Duodenal mucosa (tissue), 2 donors: ENCODE measurements at regions not wholly inside any gene's neighbourhood (a gene's known extent, or its start where the extent isn't known, plus 50 kb on each side); places are given as distances from the start of the nearest gene placed in this dataset.

Experiments used
- H3K27ac ChIP-seq: one replicate; pipeline ENCODE4 v1.7.0; 2013; ENCODE audit warnings: low read depth, low read length
- H3K27me3 ChIP-seq, 2 donors: one replicate each; pipeline ENCODE4 v1.7.0; 2013; ENCODE audit warnings: low read length in 2 of 2, control low read depth in 1 of 2; ENCODE audit not compliant: insufficient read depth in 2 of 2, control insufficient read depth in 1 of 2
- H3K36me3 ChIP-seq, 2 donors: one replicate each; pipeline ENCODE4 v1.7.0; 2013; ENCODE audit warnings: low read length in 2 of 2, control low read depth in 1 of 2; ENCODE audit not compliant: insufficient read depth in 2 of 2, control insufficient read depth in 1 of 2
- H3K4me1 ChIP-seq, 2 donors: one replicate each; pipeline ENCODE4 v1.7.0; 2013; ENCODE audit warnings: low read length in 2 of 2, control low read depth in 1 of 2; ENCODE audit not compliant: insufficient read depth in 2 of 2, control insufficient read depth in 1 of 2
- H3K4me3 ChIP-seq, 2 donors: one replicate each; pipeline ENCODE4 v1.7.0; 2013; ENCODE audit warnings: low read length in 2 of 2, low read depth in 1 of 2
- H3K9ac ChIP-seq, 2 donors: one replicate each; pipeline ENCODE4 v1.7.0; 2013; ENCODE audit warnings: low read length in 2 of 2, low read depth in 1 of 2
- H3K9me3 ChIP-seq, 2 donors: one replicate each; pipeline ENCODE4 v1.7.0; 2013; ENCODE audit warnings: low read length in 2 of 2, control low read depth in 1 of 2; ENCODE audit not compliant: control insufficient read depth in 1 of 2

DNA sequence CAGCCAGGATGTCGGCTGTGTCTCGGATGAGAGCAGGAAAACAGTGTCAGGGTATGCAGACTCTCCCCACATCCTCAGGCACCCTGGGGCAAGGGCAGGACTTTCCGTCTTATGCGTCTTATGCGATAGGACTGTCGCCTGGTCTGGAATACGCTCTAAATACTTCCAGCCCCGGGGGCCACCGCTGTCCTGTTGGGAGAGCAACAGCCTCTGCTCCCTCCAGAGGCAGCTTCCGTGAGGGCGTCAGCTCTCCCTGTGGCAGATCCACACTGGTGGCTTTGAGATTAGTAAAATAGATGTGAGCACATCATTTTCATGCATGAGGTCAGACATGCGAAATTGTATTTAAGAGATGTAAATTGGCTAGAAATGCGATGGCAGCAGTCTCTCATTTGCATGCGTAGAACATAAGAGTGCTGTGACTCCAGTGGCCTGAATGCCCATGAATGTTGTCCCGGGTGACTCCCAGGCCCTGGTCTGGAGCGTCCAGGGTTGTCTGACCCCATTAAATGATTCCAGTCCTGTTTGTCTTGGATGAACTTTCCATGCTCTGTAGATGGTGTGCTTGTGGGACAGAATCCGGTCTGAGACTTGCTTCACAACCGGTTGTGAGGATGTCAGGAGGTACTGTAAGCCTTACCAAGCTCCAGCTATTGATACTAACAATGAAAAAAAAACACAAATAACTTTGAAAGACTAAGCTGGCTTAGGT, 228.2 kb downstream of the SYK start:
- H3K27me3 ChIP-seq, result no peaks in the 10 kb centered on the region
- H3K4me3 ChIP-seq, result no peak overlapping the region
- no peak overlapping the region for H3K9ac ChIP-seq
- H3K9me3 ChIP-seq, result no peaks in the 10 kb centered on the region
- no peak overlapping the region for H3K27ac ChIP-seq
- H3K4me1 ChIP-seq, result no peaks in the 10 kb centered on the region
- no peaks in the 10 kb centered on the region for H3K36me3 ChIP-seq

DNA sequence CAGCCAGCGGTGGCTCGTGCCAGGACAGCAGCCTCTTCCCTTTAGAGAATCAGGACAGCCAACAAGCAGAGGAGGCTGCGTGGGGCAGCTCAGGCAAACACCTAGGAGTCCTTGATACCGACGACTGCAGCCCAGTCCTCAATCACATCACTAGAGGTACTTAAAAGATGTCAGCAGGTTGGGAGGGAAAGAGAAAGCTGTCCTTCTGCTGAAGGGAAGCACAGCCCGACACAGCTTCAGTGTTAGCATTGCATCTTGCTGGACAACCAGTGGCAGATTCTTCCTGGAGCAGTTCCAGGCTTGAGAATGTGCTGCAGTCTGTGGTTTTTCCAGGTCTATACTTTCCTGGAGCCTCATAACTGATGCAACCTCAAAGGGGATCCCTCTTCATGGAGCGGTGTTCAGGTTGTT, 230.5 kb downstream of the SYK start:
- Histone ChIP-seq H3K36me3 (no peaks in the 10 kb centered on the region), H3K9ac (no peak overlapping the region)

GRCh38 chr9:91033270-91033669, 231.7 kb downstream of the SYK start:
- Histone ChIP-seq H3K4me3 (no peak overlapping the region), H3K27ac (no peak overlapping the region), H3K9ac (no peak overlapping the region), H3K27me3 (no peaks in the 10 kb centered on the region), H3K9me3 (no peaks in the 10 kb centered on the region), H3K36me3 (no peaks in the 10 kb centered on the region), H3K4me1 (peaks cover 15 to 22% of the 10 kb centered on the region in 2 donors)

More for the DNA sequence above, 230.5 kb downstream of the SYK start:
- Histone ChIP-seq H3K4me3 (no peak overlapping the region), H3K27ac (no peak overlapping the region), H3K9me3 (no peaks in the 10 kb centered on the region), H3K4me1 (peaks cover 4 to 10% of the 10 kb centered on the region in 2 donors), H3K27me3 (no peaks in the 10 kb centered on the region)

- Histone ChIP-seq H3K4me3 (no peak overlapping the region), H3K27me3 (no peaks in the 10 kb centered on the region), H3K9me3 (no peaks in the 10 kb centered on the region), H3K9ac (no peak overlapping the region), H3K27ac (no peak overlapping the region), H3K36me3 (no peaks in the 10 kb centered on the region), H3K4me1 (peaks cover 21 to 27% of the 10 kb centered on the region in 2 donors)
These were observed 232.2 kb downstream of the SYK start for GRCh38 chr9:91033797-91034196.

DNA sequence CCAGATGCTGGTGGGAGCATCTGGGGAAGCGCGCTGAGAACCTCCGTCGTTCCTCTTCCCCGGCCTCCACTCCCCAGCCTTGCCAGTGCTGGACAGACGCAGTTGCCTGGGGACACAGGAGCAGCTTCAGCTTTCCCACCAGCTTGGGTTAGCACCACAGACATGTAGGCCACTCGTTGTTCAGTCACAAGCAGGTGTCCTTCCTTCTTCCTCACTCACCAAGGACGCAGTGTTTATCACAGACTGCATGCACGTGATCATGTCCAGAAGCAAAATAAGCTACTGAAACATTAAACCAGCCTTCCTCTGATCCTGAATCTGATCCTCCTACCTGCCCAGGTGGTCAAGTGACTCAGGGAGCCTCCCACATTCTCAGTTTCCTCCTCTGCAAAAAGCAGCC, 232.9 kb downstream of the SYK start:
- Histone ChIP-seq H3K4me1 (peaks cover 26 to 29% of the 10 kb centered on the region in 2 donors), H3K36me3 (no peaks in the 10 kb centered on the region), H3K4me3 (no peak overlapping the region), H3K9ac (no peak overlapping the region), H3K9me3 (no peaks in the 10 kb centered on the region), H3K27ac (no peak overlapping the region), H3K27me3 (no peaks in the 10 kb centered on the region)

DNA sequence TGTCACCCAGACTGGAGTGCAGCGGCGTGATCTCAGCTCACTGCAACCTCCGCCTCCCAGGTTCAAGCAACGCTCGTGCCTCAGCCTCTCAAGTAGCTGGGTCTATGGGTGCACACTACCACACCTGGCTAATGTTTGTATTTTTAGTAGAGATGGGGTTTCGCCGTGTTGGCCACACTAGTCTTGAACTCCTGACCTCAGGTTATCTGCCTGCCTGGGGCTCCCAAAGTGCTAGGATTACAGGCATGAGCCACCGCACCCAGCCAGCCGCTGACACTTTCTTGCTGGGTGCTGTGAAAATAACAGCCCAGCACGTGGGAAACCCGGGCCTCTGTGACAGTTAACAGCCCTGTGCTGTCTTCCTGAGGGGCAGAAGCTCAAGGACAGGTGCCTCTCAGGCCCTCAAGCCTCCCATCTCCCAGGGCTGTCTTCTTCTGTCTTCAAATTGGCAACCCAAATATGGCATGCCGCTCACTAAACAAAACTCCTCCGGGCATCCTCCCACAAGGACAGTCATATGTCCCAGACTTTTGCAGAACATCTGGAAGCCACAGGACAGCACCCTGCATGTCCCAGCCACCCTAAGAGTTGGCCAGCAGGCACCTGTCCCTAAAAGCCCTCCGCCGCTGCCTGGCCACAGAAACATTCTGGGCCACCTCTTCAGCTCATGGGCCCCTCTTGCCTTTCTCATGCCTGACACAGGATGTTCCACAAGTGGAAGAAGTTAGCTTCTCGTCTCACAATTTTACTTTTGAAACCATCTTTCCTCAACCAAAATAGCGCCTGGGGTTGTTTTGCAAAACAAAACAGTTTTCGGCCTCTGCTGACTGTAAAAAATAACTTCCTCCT, 233.6 kb downstream of the SYK start:
- Histone ChIP-seq H3K4me1 (peaks cover 26 to 29% of the 10 kb centered on the region in 2 donors), H3K27ac (no peak overlapping the region), H3K9me3 (no peaks in the 10 kb centered on the region)

DNA sequence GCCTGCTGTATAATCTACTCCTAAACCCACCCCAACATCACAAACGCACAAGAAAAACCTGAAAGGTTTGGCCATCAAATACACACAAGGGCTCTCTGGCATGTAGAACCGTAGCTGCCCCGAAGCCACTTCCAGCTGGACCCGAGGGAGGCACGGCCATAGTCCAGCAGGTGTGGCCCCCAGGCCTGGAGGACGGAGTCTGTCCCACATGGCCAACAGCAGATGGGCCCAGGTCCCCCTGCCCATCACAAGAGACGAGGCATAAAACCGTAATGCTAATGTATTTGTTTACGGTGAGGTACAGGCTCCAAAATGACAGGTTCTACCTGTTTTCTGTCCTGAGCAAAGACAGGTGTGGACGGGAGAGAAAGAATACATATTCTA, 234.2 kb downstream of the SYK start:
- Histone ChIP-seq H3K4me3 (no peak overlapping the region), H3K9ac (no peak overlapping the region), H3K27me3 (no peaks in the 10 kb centered on the region), H3K4me1 (peaks cover 26 to 29% of the 10 kb centered on the region in 2 donors), H3K9me3 (no peaks in the 10 kb centered on the region), H3K27ac (no peak overlapping the region), H3K36me3 (no peaks in the 10 kb centered on the region)

More for the DNA sequence above, 233.6 kb downstream of the SYK start:
- Histone ChIP-seq H3K36me3 (no peaks in the 10 kb centered on the region), H3K4me3 (no peak overlapping the region), H3K9ac (no peak overlapping the region), H3K27me3 (no peaks in the 10 kb centered on the region)

DNA sequence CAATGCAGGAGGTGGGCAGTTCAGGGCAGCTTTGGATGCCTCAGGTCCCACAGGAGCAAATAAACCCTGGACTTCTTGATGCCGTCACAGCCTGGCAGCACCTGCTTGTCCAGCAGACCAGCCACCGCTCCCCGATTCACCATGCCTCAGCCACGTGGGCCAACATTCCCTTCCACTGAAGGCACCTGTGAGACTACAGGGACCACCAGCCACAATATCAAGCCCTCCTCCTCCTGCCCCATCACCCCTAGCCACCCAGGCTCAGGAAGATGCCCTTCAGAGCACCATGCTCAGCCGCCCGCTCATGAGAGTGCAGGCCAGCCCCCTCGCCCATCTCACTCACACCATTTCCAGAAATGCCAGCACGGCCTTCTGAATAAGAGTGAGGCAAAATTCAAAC, 234.7 kb downstream of the SYK start:
- H3K9ac ChIP-seq, result no peak overlapping the region
- H3K4me1 ChIP-seq, result peaks cover 26 to 29% of the 10 kb centered on the region in 2 donors
- no peaks in the 10 kb centered on the region for H3K27me3 ChIP-seq
- H3K9me3 ChIP-seq, result no peaks in the 10 kb centered on the region
- H3K27ac ChIP-seq, result no peak overlapping the region
- H3K36me3 ChIP-seq, result no peaks in the 10 kb centered on the region
- H3K4me3 ChIP-seq, result no peak overlapping the region

- Histone ChIP-seq H3K4me1 (peaks cover 29% of the 10 kb centered on the region in 2 donors), H3K27ac (peak overlapping the region; percentile 79), H3K27me3 (no peaks in the 10 kb centered on the region), H3K36me3 (no peaks in the 10 kb centered on the region), H3K9me3 (no peaks in the 10 kb centered on the region), H3K9ac (peak overlapping the region in 1 of 2 donors; percentile 28), H3K4me3 (peak overlapping the region; percentile 36 to 38)
These were observed 235.3 kb downstream of the SYK start for GRCh38 chr9:91036826-91037510.
